ENCODE measurements at regions not wholly inside any gene's neighbourhood (a gene's known extent, or its start where the extent isn't known, plus 50 kb on each side); places are given as distances from the start of the nearest gene placed in this dataset. TPM values are rescaled to one million over a fixed set of nuclear protein-coding genes. Genes with fewer than 3 reads are reported as not detected.

DNA sequence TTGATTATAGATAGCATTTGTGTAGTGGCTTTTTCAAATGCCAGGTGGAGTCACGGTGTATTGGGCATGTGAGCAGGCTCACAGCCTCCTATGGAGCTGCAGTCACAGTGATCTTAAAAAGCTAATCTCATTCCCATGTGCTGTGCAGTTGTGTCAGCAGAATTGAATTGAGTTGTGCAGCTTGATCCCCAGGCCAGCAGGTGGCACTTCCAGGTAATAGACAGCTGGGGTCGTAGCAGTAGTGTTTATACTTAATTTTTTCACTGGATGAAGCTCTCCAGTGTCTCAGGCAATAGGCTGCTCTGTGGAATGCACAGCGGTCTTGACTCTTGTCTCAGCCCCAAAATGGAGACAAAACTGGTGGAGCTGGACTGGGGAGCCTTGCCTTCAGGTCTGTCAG lies 1028.1 kb downstream of the SH3BGRL start:
- TF ChIP-seq EZH2 (IDR thresholded peaks at IDR 0.05; ENCODE audit: insufficient read depth, poor library complexity, severe bottlenecking) (no peak), EZH2phosphoT487 (IDR thresholded peaks at IDR 0.05; ENCODE audit: insufficient read depth, low read depth) (no peak)
- Histone ChIP-seq H3K9ac (no peak overlapping the region), H3K4me3 (no peak overlapping the region), H3F3A (ENCODE audit: insufficient read depth) (no peaks in the 10 kb centered on the region), H3K9me3 (ENCODE audit: low read depth) (no peaks in the 10 kb centered on the region), H3K4me2 (ENCODE audit: unreplicated experiment) (no peak overlapping the region), H3K27ac (no peak overlapping the region), H3K9me2 (ENCODE audit: insufficient read depth) (no peaks in the 10 kb centered on the region), H4K20me1 (ENCODE audit: insufficient read depth) (no peaks in the 10 kb centered on the region), H3K4me1 (ENCODE audit: insufficient read depth) (no peaks in the 10 kb centered on the region), H3K36me3 (ENCODE audit: low read depth) (no peaks in the 10 kb centered on the region), H2AFZ (no peak overlapping the region), H3K79me2 (ENCODE audit: insufficient read depth) (no peaks in the 10 kb centered on the region), H3K27me3 (replicated peaks; ENCODE audit: insufficient read depth) (no peaks in the 10 kb centered on the region)
- in situ Hi-C loops (cut with MboI): no loop called here
- DNase-seq: no peak
- 8 to 19% methylated on average over 3 of the region's 3 CpGs for WGBS, 2 experiments (ENCODE audit: low coverage in 1 of 2, low lambda C conversion rate in 2 of 2, missing lambda C conversion rate in 2 of 2)

DNA sequence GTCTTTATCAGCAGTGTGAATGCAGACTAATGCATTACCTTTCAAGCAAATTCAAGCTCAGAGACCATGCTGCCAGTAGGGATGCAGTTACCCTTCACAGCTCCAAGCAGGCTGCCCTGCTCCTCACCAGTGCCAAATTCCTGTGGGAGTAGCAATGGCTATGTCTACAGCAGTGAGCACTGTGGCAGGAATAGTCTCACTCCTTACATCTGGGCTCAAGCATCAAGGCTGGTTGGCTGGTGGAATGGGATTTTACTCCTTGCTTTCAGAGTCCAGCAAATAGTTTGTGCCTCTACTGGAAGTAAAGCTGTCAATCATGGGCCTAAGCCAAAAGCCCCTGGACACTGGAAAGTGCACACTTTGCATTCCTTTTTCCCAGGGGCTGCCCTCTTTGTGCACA lies 1030.8 kb downstream of the SH3BGRL start:
- DNase-seq: no peak
- H2AFZ ChIP-seq: no peak overlapping the region
- H3K4me1 ChIP-seq (ENCODE audit: insufficient read depth): no peaks in the 10 kb centered on the region
- H3K9me2 ChIP-seq (ENCODE audit: insufficient read depth): no peaks in the 10 kb centered on the region
- no peaks in the 10 kb centered on the region for H3K27me3 ChIP-seq (replicated peaks; ENCODE audit: insufficient read depth)
- H3F3A ChIP-seq (ENCODE audit: insufficient read depth): no peaks in the 10 kb centered on the region
- H3K36me3 ChIP-seq (ENCODE audit: low read depth): no peaks in the 10 kb centered on the region
- no peaks in the 10 kb centered on the region for H3K9me3 ChIP-seq (ENCODE audit: low read depth)
- no peaks in the 10 kb centered on the region for H4K20me1 ChIP-seq (ENCODE audit: insufficient read depth)
- in situ Hi-C loops (cut with MboI): no loop called here
- H3K4me3 ChIP-seq: no peak overlapping the region
- no peak overlapping the region for H3K9ac ChIP-seq
- no peaks in the 10 kb centered on the region for H3K79me2 ChIP-seq (ENCODE audit: insufficient read depth)
- TF ChIP-seq EZH2 (IDR thresholded peaks at IDR 0.05; ENCODE audit: insufficient read depth, poor library complexity, severe bottlenecking) (no peak), EZH2phosphoT487 (IDR thresholded peaks at IDR 0.05; ENCODE audit: insufficient read depth, low read depth) (no peak)
- no peak overlapping the region for H3K4me2 ChIP-seq (ENCODE audit: unreplicated experiment)
- H3K27ac ChIP-seq: no peak overlapping the region

DNA sequence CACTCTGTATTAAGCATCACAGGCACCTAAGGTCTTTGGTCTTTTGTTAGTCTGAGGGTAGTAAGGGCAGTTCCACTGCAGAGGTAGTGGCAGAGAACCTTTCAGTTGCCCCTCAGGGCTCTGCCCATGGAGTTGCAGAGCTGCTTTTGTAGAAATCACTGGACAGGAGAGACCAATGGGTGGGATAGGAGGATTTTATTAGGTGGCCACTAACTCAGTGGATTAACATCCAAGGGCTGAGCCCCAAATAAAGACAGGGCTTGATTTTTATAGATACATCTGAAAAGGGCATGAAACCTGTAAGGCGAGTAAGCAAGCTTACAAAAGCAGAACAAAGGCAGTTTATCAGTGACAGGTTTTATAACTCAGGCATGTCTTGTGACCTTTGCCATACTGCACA lies 1035.4 kb downstream of the SH3BGRL start:
- Histone ChIP-seq H2AFZ (no peak overlapping the region), H3K4me2 (ENCODE audit: unreplicated experiment) (no peak overlapping the region), H3K9me3 (ENCODE audit: low read depth) (no peaks in the 10 kb centered on the region), H3K27ac (no peak overlapping the region), H3K9ac (no peak overlapping the region), H3K4me3 (no peak overlapping the region), H3F3A (ENCODE audit: insufficient read depth) (no peaks in the 10 kb centered on the region), H4K20me1 (ENCODE audit: insufficient read depth) (no peaks in the 10 kb centered on the region), H3K4me1 (ENCODE audit: insufficient read depth) (no peaks in the 10 kb centered on the region), H3K36me3 (ENCODE audit: low read depth) (no peaks in the 10 kb centered on the region), H3K9me2 (ENCODE audit: insufficient read depth) (no peaks in the 10 kb centered on the region), H3K27me3 (replicated peaks; ENCODE audit: insufficient read depth) (no peaks in the 10 kb centered on the region), H3K79me2 (ENCODE audit: insufficient read depth) (no peaks in the 10 kb centered on the region)
- WGBS, 2 experiments (ENCODE audit: low coverage in 1 of 2, low lambda C conversion rate in 2 of 2, missing lambda C conversion rate in 2 of 2): 43 to 50% methylated on average over 1 of the region's 1 CpG
- TF ChIP-seq EZH2phosphoT487 (IDR thresholded peaks at IDR 0.05; ENCODE audit: insufficient read depth, low read depth) (no peak), EZH2 (IDR thresholded peaks at IDR 0.05; ENCODE audit: insufficient read depth, poor library complexity, severe bottlenecking) (no peak)
- no peak for DNase-seq
- in situ Hi-C loops (cut with MboI): no loop called here

Small RNAs in the stretch of these regions (small RNA-seq; reads per million reads assigned to genes)
- not detected for gene RNU6-974P (ENCODE audit: low read depth, low replicate concordance)

All from GM23248 (cell line).